ENCODE measurements at regions not wholly inside any gene's neighbourhood (a gene's known extent, or its start where the extent isn't known, plus 50 kb on each side); places are given as distances from the start of the nearest gene placed in this dataset.

DNA sequence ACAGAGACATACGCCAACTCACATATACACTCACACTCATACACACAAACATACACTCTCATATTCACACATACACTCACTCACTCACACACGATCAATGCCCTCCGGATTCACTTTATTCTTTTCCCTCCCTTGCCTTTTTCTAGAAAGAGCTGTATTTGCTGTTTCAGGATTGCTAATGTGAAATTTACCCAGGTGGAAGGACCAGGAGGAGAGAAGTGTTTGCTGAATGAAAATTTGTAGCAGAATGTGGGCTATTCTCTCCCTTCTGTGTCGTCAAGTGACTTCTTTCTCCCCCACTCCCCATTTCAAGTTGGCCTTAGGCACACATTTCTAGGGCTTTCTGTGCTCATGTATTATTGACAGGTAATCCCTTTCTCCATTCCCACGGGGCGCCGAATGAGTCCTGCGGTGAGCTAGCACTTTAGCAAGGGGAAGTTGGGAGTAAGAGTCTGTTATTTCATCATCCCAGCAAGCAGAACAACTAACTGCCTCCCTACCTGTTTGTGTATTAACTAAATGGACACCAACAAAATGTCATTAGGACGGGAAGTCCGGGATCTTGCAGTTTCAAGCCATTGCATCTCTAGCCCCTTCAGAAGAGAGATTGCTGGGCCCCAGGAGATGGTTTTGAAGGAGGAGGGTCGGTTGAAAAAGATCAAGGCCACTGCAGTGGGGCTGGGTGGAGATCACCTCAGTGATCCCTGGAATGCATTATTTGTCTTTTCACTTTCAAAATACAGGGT, 97.1 kb upstream of the TAF11L2 start:
- no peak for ATAC-seq
- Histone ChIP-seq H3K9me3 (no peaks in the 10 kb centered on the region), H3K27ac (peak overlapping the region in 1 of 10 donors; percentile 48), H3K27me3 (peaks cover 0 to 52% (median 29%) of the 10 kb centered on the region in 7 donors), H3K4me3 (no peak overlapping the region), H3K4me1 (peaks cover 0 to 32% (median 0%) of the 10 kb centered on the region in 9 donors), H3K36me3 (no peaks in the 10 kb centered on the region)
- WGBS, 2 donors, result 37 to 47% methylated on average over 11 of the region's 11 CpGs
- intact Hi-C loops (cut with DNase I), result no loop called here
- DNase-seq, result no peak
- TF ChIP-seq CTCF (IDR thresholded peaks at IDR 0.05), result no peak

GRCh38 chr5:17401470-17402288, 96.4 kb upstream of the TAF11L2 start:
- Histone ChIP-seq H3K27ac (peak overlapping the region in 1 of 10 donors; percentile 31), H3K27me3 (peaks cover 0 to 52% (median 29%) of the 10 kb centered on the region in 7 donors), H3K4me3 (no peak overlapping the region), H3K4me1 (peaks cover 0 to 32% (median 0%) of the 10 kb centered on the region in 9 donors), H3K36me3 (no peaks in the 10 kb centered on the region), H3K9me3 (no peaks in the 10 kb centered on the region)
- no peak for TF ChIP-seq CTCF (IDR thresholded peaks at IDR 0.05)
- DNase-seq (no peak), ATAC-seq (no peak)
- 20 to 24% methylated on average over 9 of the region's 9 CpGs for WGBS, 2 donors
- intact Hi-C loops (cut with DNase I), result no loop called here

- no peak for DNase-seq
- WGBS, 2 donors, result 7 to 17% methylated on average over 10 of the region's 10 CpGs
- H3K36me3 ChIP-seq, result no peaks in the 10 kb centered on the region
Observed at GRCh38 chr5:17402289-17403121, 95.5 kb upstream of the TAF11L2 start.

More at GRCh38 chr5:17402289-17403121, 95.5 kb upstream of the TAF11L2 start:
- Histone ChIP-seq H3K9me3 (no peaks in the 10 kb centered on the region), H3K4me1 (peaks cover 0 to 32% (median 0%) of the 10 kb centered on the region in 9 donors), H3K27ac (no peak overlapping the region), H3K27me3 (peaks cover 0 to 52% (median 29%) of the 10 kb centered on the region in 7 donors), H3K4me3 (no peak overlapping the region)
- no peak for TF ChIP-seq CTCF (IDR thresholded peaks at IDR 0.05)
- no peak for ATAC-seq
- intact Hi-C loops (cut with DNase I), result no loop called here
